ENCODE measurements at regions not wholly inside any gene's neighbourhood (a gene's known extent, or its start where the extent isn't known, plus 50 kb on each side); places are given as distances from the start of the nearest gene placed in this dataset.
"Not testable (repeated sequence)": the region's sequence is repeated elsewhere in the genome, so short reads cannot be mapped to it uniquely, and the experiment has no call there.

DNA sequence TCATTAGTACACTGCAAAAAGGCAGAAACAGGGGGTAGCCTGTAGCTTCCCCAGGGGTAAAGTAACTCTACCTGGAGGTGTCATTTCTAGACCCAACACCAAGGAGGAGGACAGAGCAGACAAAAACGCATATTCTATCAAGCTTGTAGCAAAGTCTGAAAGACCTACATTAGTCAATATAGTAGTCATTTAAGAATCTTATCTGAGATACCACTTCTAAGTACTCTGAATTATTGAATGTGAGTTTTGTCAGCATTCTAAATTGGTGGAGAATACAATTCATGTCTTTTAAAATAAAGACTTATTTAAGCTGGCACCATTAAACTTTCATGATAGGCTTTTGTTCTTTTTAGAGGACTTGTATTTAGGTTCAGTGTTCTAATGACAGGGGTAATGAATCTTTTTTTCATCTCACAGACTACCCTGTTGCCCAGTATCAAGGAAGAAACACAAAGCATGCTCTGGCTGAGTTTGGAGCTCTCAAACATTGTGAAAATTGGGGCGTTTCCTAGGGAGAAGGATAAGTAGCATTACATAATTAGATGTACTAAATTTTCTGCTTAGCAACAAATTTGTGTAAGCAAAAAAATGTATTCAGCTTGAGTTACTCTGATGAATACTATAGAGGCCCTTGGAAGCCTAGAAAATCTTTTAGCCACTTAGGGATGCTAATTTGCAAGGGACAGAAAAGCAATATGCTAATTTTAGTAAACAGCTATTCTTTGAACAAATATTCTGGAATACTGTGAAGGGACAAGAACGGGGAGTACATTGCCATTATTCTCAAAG is 255.4 kb upstream of the HSF2 start:
- no peak for DNase-seq

DNA sequence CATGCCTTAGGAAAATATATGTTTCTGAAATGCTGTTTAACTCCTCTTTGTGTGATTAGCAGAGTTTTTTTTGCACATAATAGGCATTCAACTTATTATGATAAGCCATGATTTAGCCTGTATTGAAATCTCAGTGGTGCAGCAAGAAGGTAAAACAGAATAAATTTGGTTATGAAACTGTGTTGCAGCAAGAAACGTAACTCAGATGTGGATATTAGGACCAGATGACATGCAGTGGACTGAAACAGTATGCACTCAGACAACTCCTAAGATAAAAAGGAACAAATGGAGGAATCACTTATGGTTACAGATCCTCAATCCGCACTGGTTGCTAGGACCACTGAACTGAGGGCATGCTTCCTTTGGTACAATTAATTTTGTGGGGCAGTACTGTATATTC is 254.2 kb upstream of the HSF2 start:
- no peak for DNase-seq

DNA sequence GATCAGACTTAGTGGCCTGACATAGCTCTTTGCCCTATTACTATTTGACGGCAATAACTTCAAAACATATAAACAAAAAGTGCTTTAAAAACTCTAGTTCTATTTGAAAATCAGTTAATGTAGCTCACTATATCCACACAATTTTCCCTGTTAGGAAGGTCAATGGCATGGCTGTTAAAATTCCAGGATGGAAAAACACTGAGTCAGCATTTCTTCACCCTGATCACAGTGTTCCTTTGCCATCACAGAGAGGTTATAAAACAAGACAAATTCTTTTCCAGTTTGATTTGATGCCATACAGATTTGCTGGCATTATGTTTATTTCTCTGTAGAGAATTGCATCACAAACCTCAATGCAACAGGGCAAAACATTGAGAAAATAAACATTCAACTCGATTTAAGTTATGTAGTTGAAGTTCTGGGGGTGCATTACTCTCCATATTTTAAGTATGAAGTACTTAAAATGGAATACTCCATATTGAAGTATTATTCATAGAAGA is 253.7 kb upstream of the HSF2 start:
- no peak for DNase-seq

DNA sequence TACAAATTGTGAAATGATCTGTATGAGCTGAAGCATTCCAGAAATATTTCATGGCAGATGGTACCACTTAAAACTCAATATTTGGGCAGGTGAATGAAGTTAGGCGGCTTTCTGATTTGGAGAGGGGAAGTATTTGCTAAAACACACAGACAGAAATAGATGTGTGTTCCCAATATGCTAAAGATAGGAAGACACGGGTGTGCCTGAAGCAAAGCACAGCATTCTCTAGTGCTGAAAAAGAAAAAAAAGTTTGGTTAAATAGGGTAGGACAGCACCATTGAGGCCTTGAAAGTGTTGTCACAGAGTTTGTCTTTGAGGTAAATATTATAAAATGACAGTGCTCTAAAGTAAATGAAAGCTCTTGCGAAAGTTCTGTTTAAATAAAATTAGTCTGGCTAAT is 252.2 kb upstream of the HSF2 start:
- DNase-seq, result no peak

DNA sequence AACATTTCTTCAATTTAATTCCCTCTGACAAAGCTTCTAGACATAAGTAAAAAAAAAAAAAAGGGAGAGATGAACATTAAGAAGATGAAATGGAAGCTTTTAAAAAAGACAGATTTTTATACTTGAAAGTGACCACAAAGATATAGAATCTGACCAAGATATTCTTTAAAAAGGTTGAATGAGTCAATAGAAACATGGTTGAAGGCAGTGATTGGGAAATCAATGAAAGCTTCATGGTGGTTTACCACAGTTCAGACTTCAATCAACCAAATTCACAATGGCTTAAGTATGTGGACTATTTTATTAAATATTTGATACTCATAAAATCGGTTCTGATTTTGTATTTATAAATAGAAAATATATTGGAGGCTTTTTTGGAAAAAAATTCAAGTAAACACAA is 248.4 kb upstream of the HSF2 start:
- no peak for DNase-seq

DNA sequence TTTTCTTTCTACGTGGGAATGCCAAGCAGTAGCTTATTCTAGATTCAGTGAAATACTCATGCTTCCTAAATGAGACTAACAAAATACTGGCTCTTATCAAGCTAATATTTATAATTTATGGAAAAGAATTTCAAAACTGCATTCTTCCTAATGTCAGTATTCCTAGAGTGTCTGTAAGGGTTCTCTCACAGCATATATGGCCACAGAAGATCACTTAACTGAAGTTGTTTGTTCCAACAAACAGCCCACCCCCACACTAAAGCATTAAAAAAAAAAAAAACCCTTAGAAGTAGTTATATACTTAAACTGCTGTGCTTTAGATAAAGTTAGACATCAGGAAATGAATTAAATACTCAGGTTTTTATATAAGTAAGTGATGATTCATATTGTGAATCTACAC is 247.7 kb upstream of the HSF2 start:
- no peak for DNase-seq

DNA sequence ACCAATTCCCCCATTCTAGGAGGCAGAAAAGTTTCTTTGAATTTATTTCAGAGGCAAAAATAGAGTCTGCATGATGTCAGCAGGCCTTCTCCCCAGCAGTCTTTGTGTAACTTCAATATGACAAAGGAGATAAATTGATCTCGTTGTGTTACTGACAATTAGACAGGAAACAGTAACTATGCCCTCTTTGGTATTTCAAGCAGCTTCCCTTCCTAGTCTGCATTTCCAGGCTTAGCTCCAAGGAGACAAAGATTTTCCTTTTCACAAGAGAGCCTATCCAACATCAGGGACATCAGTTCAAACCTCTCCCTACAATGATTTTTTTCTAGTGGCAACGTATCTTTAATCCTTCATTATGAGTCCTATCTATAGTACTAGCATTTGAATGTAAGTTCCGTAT is 245.9 kb upstream of the HSF2 start:
- no peak for DNase-seq

DNA sequence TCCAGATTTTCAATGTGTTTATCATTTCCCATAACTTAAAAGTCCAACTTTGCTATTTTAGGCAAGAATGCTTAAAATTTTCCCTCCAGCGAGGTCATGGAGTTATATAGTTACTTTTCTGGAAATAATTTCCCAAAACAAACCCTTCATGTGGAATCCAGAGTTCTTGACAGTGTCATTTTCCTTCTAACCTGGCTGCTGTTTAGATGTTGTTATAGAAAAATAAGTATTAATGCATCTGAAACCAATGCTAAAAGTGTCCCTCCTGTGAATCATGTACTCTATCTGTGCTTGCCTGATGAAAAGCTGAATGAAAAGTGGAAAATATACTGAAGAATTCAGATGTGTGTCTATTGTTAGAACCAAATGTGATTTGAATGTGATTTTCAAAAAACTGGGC is 245.3 kb upstream of the HSF2 start:
- DNase-seq, result no peak

DNA sequence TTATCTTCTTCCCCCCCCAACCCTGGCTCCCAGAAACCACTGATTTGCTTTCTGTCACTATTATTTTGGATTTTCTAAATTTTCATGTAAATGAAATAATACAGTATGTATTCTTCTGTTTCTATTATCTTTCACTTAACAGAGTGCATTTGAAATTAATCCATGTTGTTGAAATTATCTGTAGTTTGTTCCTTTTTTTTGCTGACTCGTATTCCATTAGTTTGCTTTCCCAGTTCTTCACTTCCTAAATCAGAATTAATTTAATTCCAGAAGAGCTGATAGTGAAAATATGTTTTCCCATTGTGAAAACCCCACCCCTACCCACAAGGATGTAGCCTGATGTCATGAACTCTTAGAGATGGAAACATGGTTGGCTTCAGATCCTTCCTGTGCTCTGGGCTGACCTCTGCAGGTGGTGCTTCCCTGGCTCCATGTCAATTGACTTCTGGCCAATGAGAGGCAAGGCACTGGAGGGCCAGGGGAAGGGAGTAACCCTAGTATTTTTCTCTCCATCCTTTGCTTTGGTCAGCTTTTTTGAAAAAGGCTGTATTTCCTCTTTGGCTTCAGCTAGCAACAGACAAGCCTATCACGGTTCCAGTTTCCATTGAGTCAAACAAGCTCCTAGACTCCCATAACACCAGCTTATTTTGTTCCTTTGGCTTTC is 244.4 kb upstream of the HSF2 start:
- DNase-seq, result no peak

DNA sequence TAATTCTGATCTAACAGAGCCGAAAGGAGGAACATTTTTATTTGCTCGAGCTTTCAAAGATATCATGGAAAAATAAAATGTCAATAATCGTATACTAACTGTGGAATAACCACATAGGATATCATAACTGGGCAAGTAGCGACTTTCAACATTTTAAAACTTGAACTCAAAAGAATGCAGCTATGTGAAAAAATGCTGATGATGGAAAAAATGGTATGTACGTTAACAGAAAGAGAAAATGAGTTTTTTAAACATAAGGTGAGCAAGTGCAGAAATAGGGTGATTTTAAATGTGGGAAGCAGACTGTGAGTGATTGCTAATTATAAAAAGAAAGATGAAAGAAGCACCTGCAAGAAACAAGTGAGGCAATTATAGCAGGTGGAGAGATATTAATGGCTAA is 238.3 kb upstream of the HSF2 start:
- DNase-seq, result no peak

DNA sequence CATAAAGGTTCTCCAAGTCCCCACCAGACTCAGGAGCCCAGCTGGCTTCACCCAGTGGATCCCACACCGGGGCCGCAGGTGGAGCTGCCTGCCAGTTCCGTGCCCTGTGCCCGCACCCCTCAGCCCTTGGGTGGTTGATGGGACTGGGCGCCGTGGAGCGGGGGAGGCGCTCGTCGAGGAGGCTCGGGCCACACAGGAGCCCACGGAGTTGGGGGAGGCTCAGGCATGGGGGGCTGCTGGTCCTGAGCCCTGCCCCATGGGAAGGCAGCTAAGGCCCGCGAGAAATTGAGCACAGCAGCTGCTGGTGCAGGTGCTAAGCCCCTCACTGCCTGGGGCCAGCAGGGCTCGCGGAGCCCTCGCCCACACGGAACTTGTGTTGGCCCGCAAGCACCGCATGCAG is 234.4 kb upstream of the HSF2 start:
- DNase-seq, result no peak

DNA sequence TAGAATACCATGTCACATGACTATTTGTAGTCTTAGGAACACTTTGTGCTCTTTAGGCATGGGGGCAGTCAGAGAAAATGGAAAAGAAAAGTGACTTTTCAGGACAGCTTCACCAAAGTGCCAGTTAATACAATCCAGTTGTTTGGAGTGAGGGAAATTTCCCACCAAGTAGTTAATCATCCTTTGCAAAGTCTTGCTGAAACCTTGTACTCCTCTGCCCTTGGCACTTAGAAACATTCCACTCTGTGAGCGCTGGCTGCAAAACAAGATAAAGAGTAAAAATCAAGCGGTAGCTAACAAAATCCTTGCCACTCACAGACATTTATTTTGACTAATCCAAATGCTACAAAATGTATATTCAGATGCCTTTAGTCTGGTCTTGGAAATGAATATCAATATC is 229.2 kb upstream of the HSF2 start:
- no peak for DNase-seq

DNA sequence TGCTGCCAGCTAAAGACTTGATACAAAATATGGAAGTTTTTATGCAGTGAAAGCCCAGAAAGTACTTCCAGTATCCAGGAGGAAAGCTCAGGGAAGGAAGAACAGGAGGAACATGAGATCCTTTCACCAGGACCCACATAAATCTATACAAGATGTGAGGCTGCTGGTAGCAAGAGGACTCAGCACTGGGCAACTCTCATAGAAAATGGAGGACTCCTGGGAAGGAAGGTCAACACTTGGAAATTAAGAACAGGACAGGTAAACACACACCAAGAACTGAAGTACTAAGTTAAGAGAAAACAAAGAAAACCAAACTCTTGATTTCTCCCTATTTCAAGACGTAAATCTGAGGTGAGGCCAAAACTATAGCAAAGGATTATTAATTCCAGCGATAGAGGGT is 220.5 kb upstream of the HSF2 start:
- DNase-seq, result no peak

DNA sequence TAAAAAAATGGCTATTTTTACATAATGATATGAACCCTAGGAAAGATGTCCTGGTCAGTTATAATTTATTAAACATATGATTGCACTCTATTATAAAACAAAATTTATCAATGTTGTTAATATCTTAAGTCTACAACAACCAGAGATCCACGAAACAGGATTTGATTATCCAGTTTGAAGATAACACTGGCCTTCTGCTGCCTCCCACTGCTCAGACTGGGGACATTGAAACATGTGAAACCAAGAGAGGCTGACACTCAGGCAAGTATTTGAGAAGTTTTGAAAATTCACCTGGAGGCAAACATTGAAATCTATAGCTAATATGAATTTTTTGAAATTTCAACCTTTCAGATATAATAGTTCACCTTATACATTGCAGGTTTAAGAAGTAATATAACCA is 219.3 kb upstream of the HSF2 start:
- peak; percentile 44 for DNase-seq

DNA sequence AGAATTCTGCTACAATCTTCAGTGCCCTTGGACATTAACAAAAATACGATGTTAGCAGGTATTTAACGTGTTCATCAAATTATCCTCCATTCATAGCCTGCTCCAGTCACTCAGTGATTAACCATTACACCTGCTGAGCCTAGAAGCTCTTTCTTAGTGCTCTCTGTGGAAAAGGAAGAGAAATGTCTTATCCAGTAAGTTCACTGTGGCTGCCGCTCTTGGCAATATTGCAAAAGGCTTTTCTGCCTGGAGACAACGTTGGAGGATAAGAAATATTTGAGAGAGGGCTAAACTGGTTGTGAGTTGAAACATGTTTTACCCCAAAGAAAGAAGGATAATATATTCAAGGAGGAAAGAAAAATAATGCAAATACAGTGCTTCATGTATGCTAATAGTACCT is 217.4 kb upstream of the HSF2 start:
- DNase-seq, result no peak

DNA sequence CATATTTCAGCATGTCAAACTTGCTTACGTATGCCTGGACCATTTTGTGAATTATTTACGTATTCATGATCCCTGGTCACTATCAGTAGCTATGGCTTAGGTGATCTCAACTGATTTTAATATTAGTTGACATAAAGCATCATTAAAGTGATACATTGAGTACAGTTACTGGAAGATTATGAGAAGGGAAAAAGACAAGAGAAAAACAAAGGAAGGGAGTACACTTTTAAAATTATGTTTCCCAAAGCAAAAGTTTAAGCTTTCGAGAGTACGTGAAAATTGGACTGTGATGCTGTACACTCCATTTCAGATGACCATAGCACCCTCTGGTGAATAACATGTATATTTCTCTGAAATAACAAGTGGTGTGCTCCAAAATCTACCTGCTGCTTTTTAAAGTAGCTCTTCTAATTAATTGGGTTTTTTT is 215.0 kb upstream of the HSF2 start:
- no peak for DNase-seq

DNA sequence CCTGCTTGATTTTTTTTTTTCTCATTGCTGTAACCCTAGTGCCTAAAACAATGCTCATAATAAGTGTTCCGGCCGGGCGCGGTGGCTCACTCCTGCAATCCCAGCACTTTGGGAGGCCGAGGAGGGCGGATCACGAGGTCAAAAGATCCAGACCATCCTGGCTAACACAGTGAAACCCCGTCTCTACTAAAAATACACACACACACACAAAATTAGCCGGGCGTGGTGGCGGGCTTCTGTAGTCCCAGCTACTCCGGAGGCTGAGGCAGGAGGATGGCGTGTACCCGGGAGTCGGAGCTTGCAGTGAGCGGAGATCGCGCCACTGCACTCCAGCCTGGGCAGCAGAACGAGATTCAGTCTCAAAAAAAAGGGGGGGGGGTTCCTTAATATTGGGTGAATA is 214.0 kb upstream of the HSF2 start:
- DNase-seq, result not testable (repeated sequence)

DNA sequence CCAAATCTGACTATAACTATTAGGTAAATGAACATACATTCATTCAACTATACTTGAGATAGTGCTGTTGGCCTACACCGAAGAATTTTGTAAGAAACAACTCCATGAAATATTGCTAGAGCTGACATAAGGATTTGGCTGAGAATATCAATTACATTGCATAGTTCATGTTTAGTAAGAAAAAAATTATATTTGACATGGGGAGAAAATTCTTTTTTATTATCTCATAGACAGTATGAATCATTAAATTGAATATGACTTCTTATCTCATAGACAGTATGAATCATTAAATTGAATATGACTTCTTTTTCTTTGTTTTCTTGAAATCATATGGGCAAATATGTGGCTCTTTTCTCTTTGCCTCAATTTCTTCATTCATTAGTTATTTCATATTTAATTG is 212.3 kb upstream of the HSF2 start:
- no peak for DNase-seq

DNA sequence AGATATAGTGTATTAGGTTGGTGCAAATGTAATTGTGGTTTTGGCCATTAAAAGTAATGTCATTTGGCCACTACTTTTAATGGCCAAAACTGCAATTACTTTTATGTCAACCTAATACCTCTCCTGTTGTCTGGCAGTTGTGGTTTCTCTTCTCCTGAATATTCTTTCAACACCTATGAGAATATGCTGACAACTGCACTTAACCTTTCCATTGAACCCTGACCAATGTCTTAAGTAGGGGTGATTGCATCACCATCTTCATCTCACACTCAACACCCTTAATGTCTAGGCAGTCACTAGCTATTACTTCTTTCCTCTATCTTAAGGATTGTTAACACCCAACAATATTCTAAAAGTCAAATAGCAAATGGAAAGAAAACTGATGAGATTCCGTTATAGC is 200.5 kb upstream of the HSF2 start:
- no peak for DNase-seq

DNA sequence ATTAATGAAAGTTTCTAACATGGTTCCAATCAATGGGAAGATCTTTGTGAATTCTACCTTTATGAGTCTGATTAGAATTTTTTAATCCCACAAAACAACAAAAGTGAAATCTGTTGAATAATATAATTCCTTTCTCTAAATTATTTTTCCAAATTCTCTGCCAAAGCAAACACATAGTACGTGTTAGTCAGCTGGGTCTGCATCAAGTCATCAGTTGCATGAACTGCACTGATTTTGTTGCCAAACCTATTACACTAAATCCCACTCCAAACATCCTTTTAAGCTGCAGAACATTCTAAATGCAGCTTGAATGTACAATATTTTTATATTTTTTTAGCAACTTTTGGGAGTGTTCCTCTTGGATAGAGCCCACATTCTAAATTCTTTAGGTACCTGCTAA is 199.0 kb upstream of the HSF2 start:
- no peak for DNase-seq

DNA sequence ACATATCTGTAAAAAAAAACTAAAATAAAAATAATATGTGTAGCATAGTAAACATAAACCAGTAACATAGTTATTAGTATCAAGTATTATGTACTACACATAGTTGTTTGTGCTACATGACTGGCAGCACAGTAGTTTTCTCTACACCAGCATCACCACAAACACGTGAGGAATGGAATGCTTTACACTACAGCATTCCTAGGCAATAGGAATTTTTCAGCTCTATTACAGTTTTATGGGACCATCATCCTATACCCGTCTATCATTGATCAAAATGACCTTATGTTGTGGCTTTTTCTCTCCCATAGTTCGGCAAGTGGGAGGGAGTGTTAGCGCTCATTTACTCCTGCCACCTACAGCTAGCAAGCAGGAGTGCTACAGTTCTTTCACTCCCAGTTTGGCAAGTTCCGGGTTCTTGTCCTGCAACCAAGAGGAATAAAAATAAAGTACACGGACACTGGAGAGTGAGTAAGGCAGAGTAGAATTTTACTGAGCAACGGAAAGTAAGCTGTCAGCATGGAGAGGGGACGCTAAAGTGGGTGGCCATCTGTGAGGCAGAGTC is 196.8 kb upstream of the HSF2 start:
- DNase-seq, result no peak

DNA sequence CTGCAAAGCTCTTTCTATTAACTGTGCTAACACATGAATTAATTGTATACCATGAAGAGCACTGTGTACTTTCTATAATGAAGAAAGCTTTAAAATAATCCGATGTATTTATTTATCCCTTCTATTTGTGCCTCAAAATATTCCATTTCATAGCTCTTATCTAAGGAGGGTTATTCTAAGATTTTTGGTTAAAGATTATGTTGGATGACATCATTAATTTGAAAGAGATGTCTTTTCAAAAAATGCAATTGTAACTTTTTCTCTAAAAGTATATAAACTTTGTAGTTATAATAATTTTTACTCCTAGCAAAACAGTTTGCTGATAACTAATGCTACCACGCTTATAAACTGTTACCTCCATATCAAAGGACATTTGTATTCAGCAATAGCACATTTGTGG is 192.4 kb upstream of the HSF2 start:
- no peak for DNase-seq

DNA sequence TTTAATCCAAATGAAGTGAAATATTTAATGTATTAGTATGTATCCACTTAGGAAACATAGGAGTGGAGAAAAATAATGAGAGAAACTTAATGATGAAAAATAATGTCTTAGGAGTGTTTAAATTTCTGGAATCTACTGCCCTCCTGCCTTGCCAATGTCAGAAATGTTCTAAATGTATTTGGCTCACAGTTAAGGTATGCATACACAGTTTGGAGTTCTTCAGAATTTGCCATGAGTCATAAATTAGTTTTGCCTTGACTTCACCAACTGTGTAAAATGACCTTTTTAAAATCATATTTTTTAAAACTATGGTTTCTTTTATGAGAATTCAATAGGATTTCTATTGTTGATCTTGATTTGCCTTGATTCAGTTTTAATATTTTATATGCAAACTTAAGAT is 191.7 kb upstream of the HSF2 start:
- no peak for DNase-seq

DNA sequence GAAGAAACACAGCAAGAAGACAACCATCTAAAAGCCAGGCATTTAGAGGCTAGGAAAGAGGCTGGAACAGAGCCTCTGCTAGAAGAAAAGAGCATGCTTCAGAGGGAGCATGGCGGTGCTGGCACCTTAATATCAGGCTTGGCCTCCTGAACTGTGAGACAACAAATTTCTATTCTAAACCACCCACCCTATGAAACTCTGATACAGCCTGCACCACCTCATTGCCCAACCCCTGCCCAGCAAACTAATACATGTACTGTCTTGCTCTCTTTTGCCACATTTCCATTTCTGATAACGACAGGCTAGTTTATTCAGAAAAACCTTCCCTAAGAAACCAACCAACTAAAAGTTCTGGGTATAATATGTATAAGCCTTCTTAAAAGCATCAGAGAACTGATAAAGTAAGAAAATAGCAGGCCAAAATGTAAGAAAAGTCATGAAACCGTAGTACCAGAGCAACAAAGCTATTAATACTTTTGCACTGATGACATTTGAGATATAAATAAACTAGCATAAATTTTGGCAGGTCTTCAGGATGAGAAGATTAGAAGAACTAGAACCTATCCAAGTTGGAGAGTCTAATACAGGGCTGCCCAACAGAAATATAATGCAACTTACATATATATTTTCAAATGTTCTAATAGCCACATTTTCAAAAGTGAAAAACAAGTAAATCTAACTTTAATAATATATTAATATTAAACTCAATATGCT is 184.7 kb upstream of the HSF2 start:
- no peak for DNase-seq

Measured in left hindlimb (tissue), 1 donor.